ENCODE measurements at regions not wholly inside any gene's neighbourhood (a gene's known extent, or its start where the extent isn't known, plus 50 kb on each side); places are given as distances from the start of the nearest gene placed in this dataset.

DNA sequence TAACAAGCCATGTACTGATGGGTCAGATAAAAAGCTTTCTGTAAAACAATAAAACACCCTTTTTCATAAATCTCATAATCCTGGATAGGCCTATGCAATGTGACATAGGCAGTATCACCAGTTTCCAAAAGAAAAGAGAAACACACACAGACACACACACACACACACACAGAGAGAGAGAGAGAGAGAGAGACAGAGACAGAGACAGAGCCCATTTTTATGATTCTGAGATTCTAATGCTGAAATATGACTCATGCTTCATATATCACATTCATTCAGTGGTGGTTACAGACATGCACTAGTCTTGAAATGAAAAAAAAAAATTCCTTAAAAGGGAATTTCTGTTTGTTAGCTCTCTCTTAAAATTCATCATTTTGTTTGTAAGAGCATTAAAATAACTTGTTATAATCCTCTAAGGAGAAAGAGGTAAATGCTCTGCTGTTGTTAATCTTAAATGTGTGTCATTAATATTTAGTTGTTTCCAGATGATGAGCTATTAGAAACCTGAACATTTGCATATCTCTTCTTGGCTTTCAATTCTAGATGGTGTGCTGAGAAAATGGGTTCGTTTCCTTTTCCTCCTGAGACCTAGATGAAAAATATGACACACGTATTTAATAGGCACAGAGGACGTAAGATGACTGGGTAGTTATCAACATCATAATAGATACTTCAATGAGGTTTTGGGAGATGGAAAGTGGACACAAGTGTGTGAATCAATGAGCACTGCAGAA lies 1598.7 kb upstream of the ACVR2A start:
- TF ChIP-seq, protein P1, sequence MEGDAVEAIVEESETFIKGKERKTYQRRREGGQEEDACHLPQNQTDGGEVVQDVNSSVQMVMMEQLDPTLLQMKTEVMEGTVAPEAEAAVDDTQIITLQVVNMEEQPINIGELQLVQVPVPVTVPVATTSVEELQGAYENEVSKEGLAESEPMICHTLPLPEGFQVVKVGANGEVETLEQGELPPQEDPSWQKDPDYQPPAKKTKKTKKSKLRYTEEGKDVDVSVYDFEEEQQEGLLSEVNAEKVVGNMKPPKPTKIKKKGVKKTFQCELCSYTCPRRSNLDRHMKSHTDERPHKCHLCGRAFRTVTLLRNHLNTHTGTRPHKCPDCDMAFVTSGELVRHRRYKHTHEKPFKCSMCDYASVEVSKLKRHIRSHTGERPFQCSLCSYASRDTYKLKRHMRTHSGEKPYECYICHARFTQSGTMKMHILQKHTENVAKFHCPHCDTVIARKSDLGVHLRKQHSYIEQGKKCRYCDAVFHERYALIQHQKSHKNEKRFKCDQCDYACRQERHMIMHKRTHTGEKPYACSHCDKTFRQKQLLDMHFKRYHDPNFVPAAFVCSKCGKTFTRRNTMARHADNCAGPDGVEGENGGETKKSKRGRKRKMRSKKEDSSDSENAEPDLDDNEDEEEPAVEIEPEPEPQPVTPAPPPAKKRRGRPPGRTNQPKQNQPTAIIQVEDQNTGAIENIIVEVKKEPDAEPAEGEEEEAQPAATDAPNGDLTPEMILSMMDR (IDR thresholded peaks at IDR 0.05; ENCODE audit: control insufficient read depth, extremely low read depth, insufficient read depth): no peak
- no peak overlapping the region for H3K4me3 ChIP-seq (ENCODE audit: low read depth, low read length)
- DNase-seq (ENCODE audit: low read depth): no peak

DNA sequence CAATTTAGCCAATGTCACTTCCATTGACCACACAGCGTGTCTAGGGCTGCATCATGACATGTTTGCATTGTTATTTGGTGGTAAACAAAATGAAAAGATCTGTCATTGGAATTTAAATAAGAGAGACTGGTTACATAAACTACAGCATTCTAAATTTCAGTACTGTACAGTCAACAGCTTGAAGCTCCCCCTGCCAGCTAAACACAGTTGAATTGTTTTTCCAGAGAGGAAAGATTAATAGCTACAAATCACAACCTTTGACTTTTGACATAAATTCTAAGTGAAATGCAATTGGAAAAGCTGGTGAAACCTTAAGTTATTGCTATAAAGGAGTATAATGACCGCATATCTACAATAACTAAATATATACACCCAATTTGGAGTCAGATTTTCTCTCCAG lies 1600.0 kb upstream of the ACVR2A start:
- DNase-seq (ENCODE audit: low read depth): no peak
- H3K4me3 ChIP-seq (ENCODE audit: low read depth, low read length): no peak overlapping the region
- TF ChIP-seq, protein P1 (IDR thresholded peaks at IDR 0.05; ENCODE audit: control insufficient read depth, extremely low read depth, insufficient read depth): no peak

DNA sequence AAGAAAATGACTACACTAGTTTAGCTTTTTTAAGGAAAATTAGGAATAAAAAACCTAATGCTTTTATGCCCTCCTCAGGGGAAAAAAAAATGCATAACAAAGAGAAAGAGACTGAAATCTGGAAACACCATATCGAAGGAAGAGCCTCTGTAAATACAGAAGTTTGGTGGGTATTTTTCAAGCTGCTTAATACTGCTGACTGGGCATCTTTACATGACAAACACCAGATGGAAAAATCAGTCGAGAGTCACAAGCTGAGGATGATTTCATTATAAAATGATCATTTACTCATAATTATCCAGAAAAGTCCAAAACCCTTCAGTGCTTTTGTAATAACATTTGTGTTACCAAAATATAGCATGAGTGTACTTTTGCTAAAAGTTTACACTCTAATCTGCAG lies 1600.7 kb upstream of the ACVR2A start:
- TF ChIP-seq, protein P1 (IDR thresholded peaks at IDR 0.05; ENCODE audit: control insufficient read depth, extremely low read depth, insufficient read depth): no peak
- no peak for DNase-seq (ENCODE audit: low read depth)
- no peak overlapping the region for H3K4me3 ChIP-seq (ENCODE audit: low read depth, low read length)

DNA sequence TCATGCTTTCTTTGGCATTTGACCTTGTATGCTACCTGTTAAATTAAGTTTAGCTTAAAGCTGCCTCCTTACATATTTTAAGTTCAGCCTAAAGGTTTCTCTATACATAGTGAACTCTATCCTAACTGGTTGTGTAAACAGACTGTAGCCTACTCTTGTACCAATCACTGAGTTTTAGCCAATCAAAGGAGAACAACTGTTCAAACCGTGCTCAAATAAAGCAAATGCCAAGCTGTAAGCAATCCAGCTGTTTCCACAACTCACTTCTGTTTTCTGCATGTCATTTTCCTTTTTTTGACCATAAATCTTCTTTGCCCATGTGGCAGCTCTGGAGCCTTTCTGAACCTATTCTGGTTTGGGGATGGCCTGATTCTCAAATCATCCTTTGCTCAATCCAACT lies 1603.8 kb upstream of the ACVR2A start:
- TF ChIP-seq, protein P1 (IDR thresholded peaks at IDR 0.05; ENCODE audit: control insufficient read depth, extremely low read depth, insufficient read depth): no peak
- H3K4me3 ChIP-seq (ENCODE audit: low read depth, low read length): no peak overlapping the region
- no peak for DNase-seq (ENCODE audit: low read depth)

DNA sequence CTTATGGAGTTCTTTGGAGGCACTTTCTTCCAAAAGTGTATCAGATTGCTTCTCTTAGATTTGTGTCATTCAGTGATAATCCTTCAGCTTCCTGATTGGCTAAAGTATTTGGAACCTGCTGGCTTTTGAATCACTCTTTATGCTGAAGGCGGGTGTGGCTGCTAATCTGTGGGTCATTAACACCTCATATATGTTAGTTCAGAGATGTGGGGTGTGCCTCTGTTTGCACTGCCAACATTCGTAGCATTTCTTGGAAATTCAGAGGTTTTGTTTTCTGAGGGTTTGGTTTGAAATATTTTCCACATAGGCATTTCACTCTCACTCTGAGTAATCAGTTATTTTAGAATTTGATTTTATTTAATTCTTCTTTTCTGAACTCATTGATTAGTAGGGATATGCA lies 1604.4 kb upstream of the ACVR2A start:
- DNase-seq (ENCODE audit: low read depth): no peak
- no peak overlapping the region for H3K4me3 ChIP-seq (ENCODE audit: low read depth, low read length)
- TF ChIP-seq, protein P1 (IDR thresholded peaks at IDR 0.05; ENCODE audit: control insufficient read depth, extremely low read depth, insufficient read depth): no peak

DNA sequence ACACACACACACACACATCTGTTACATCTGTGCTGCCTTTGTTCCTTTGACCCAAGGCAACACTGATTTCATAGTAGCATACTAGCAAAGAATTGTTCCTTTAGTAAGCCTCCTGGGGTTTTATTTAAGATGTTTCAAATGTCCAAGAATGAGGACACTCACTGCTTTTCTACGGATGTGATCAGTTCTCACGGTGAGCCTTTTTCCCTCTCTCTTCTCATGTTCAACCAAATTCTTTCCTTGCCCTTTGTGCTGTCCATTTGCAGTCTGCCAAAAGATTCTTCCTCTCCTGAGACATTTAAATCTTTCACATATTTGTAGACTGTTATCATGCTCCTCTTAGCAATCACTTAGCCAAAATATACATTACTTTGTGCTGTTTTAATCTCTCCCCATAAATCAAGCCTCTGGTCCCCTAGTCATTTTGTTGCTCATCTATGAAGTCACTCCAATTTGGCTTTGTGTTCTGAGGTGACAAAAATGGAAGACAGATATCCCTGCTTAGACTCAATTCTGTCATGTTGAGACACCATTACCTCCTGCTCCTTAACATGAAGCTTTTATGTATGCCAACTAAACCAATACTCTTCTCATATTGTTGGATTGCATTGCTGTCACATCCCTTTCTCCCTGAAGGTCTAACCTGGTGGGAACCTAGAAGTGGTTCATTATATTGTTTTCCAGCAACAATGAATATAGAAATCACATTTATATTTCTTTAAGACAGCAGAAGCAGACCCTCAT lies 1605.3 kb upstream of the ACVR2A start:
- H3K4me3 ChIP-seq (ENCODE audit: low read depth, low read length): no peak overlapping the region
- TF ChIP-seq, protein P1 (IDR thresholded peaks at IDR 0.05; ENCODE audit: control insufficient read depth, extremely low read depth, insufficient read depth): no peak
- DNase-seq (ENCODE audit: low read depth): no peak
